ENCODE measurements at regions not wholly inside any gene's neighbourhood (a gene's known extent, or its start where the extent isn't known, plus 50 kb on each side); places are given as distances from the start of the nearest gene placed in this dataset.
"Not testable (repeated sequence)": the region's sequence is repeated elsewhere in the genome, so short reads cannot be mapped to it uniquely, and the experiment has no call there.

DNA sequence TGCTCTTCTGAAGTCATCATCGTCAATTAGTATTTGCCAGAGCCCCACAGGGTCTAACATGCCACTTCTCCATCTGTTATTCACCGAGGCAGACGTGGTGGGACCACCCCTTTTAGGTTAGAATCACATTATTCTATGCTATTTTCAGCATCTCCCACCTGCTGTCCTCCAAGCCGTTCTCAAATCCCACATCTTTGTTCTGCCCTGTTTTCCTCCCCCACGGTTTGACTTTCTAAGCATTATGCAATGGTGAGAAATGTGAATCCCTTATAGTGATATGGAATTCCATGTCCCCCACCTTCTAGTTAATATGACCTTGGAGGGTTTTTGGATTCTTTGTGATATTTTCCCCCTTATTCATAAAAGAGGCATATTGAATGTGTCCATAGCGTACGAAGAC is 634.1 kb upstream of the RBFOX1 start:
- Histone ChIP-seq H3K27ac (no peak overlapping the region), H3K4me3 (no peak overlapping the region), H3K9me3 (no peaks in the 10 kb centered on the region), H3K27me3 (no peaks in the 10 kb centered on the region), H3K36me3 (no peaks in the 10 kb centered on the region), H3K4me1 (no peaks in the 10 kb centered on the region)
- WGBS, 2 donors, result 52 to 58% methylated on average over 7 of the region's 7 CpGs
- DNase-seq, result no peak
- TF ChIP-seq, protein P1, sequence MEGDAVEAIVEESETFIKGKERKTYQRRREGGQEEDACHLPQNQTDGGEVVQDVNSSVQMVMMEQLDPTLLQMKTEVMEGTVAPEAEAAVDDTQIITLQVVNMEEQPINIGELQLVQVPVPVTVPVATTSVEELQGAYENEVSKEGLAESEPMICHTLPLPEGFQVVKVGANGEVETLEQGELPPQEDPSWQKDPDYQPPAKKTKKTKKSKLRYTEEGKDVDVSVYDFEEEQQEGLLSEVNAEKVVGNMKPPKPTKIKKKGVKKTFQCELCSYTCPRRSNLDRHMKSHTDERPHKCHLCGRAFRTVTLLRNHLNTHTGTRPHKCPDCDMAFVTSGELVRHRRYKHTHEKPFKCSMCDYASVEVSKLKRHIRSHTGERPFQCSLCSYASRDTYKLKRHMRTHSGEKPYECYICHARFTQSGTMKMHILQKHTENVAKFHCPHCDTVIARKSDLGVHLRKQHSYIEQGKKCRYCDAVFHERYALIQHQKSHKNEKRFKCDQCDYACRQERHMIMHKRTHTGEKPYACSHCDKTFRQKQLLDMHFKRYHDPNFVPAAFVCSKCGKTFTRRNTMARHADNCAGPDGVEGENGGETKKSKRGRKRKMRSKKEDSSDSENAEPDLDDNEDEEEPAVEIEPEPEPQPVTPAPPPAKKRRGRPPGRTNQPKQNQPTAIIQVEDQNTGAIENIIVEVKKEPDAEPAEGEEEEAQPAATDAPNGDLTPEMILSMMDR (IDR thresholded peaks at IDR 0.05), result no peak
- no peak for ATAC-seq
- intact Hi-C loops (cut with DNase I), result no loop called here
- no peak for FAIRE-seq

DNA sequence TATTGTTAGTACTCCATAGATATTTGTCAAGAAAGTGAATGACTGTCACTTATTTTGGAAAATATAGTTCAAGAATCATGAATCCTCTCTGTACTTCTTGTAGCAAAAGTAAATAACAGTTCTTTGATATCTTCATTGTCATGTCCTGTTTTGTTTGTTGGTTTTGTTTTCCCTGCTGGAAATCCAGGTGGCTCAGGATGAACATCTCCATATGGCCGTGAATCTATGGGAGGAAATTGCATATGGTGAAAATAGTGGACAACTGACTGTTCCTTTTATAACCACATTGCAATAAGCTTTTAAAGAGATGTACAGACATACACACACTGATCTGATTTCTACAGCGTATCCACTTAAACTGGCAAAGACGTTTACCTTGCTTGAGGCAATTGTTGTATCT is 637.0 kb upstream of the RBFOX1 start:
- H3K36me3 ChIP-seq, result no peaks in the 10 kb centered on the region
- no peaks in the 10 kb centered on the region for H3K27me3 ChIP-seq
- 55 to 64% methylated on average over 3 of the region's 3 CpGs for WGBS, 2 donors
- H3K9me3 ChIP-seq, result no peaks in the 10 kb centered on the region
- TF ChIP-seq, protein P1 (IDR thresholded peaks at IDR 0.05), result no peak
- H3K4me1 ChIP-seq, result no peaks in the 10 kb centered on the region
- intact Hi-C loops (cut with DNase I), result no loop called here
- DNase-seq (no peak), FAIRE-seq (no peak), ATAC-seq (no peak)
- no peak overlapping the region for H3K4me3 ChIP-seq
- H3K27ac ChIP-seq, result no peak overlapping the region

DNA sequence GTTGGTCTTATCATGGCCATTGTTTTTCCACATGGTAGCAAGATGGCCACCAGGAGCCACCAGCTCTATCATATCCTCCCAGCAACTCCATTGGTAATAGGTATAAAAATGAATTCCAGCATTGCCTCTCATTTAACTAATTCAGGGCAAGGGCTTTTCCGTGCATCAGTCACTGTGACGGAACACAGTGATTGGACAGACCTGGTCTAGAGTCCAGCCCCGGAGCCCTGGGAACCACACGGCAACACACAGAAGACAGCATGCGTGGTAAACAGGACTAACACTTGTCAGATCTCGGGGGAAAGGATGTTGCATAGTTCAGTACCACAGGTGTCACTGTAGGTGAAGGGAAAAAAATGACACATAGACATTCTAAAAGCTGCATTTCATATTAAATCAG is 638.0 kb upstream of the RBFOX1 start:
- 52 to 62% methylated on average over 6 of the region's 6 CpGs for WGBS, 2 donors
- TF ChIP-seq, protein P1 (IDR thresholded peaks at IDR 0.05), result no peak
- Histone ChIP-seq H3K27me3 (no peaks in the 10 kb centered on the region), H3K4me3 (no peak overlapping the region), H3K4me1 (no peaks in the 10 kb centered on the region), H3K27ac (no peak overlapping the region), H3K9me3 (no peaks in the 10 kb centered on the region), H3K36me3 (no peaks in the 10 kb centered on the region)
- FAIRE-seq (no peak), ATAC-seq (no peak), DNase-seq (no peak)
- intact Hi-C loops (cut with DNase I), result no loop called here

DNA sequence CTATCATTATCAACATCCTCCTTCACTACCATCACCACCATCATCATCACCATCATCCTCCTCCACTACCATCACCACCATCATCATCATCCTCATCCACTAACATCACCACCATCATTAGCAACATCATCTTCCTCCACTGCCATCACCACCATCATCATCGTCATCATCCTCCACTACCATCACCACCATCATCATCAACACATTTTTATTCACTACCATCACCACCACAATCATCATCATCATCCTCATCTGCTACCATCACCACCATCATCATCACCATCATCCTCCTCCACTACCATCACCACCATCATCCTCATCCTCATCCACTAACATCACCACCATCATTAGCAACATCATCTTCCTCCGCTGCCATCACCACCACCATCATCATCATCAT is 639.2 kb upstream of the RBFOX1 start:
- H3K4me1 ChIP-seq; ATAC-seq; H3K4me3 ChIP-seq; DNase-seq; intact Hi-C loops (cut with DNase I); H3K9me3 ChIP-seq; FAIRE-seq; H3K27ac ChIP-seq; H3K27me3 ChIP-seq; H3K36me3 ChIP-seq: not testable (repeated sequence)
- 71 to 86% methylated on average over 2 of the region's 2 CpGs for WGBS, 2 donors

DNA sequence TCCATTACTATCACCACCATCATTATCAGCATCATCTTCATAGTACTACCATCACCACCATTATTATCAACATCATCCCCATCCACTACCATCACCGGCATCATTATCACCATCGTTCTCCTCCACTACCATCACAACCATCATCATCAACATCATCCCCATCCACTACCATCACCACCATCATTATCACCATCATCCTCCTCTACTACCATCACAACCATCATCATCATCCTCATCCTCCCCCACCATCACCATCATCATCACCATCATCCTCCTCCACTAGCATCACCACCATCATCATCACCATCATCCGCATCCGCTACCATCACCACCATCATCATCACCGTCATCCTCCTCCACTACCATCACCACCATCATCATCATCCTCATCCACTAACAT is 639.8 kb upstream of the RBFOX1 start:
- Histone ChIP-seq H3K4me1 (no peaks in the 10 kb centered on the region), H3K27me3 (no peaks in the 10 kb centered on the region), H3K4me3 (no peak overlapping the region), H3K9me3 (no peaks in the 10 kb centered on the region), H3K27ac (no peak overlapping the region), H3K36me3 (no peaks in the 10 kb centered on the region)
- 83 to 90% methylated on average over 5 of the region's 5 CpGs for WGBS, 2 donors
- TF ChIP-seq, protein P1 (IDR thresholded peaks at IDR 0.05), result no peak
- no peak for DNase-seq
- no peak for FAIRE-seq
- ATAC-seq, result no peak
- intact Hi-C loops (cut with DNase I), result no loop called here

DNA sequence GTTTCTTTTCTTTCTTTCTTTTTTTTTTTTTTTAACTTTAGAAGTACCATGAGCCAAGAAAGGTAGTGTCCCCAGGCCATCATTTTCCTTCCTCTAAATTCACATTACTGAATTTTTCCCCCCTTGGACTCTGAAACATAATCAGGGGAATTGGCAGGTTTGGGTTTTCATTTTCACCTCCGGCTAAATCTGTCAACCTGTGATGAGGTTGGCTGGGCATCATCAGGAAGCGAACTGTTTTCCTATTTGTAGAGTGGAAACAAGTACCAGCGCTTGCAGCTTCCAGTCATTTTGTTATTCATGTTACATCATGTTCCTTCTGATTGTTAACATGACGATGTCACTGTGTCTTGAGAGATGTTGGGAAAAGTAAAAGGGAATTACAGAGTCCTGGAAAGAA is 641.9 kb upstream of the RBFOX1 start:
- ATAC-seq (no peak), DNase-seq (no peak), FAIRE-seq (no peak)
- H3K27ac ChIP-seq, result no peak overlapping the region
- no peak overlapping the region for H3K4me3 ChIP-seq
- no peaks in the 10 kb centered on the region for H3K36me3 ChIP-seq
- no peaks in the 10 kb centered on the region for H3K9me3 ChIP-seq
- intact Hi-C loops (cut with DNase I), result no loop called here
- H3K4me1 ChIP-seq, result no peaks in the 10 kb centered on the region
- TF ChIP-seq, protein P1 (IDR thresholded peaks at IDR 0.05), result no peak
- 59 to 70% methylated on average over 4 of the region's 4 CpGs for WGBS, 2 donors
- H3K27me3 ChIP-seq, result no peaks in the 10 kb centered on the region
